NCI-H524 treated with DMSO at 0.1 percent for 48 hours (cell line): ENCODE measurements at regions not wholly inside any gene's neighbourhood (a gene's known extent, or its start where the extent isn't known, plus 50 kb on each side); places are given as distances from the start of the nearest gene placed in this dataset.

Experiments used
- DNase-seq: peaks from one replicate; lab custom pipeline; 2025; lab: John Stamatoyannopoulos, UW

DNA sequence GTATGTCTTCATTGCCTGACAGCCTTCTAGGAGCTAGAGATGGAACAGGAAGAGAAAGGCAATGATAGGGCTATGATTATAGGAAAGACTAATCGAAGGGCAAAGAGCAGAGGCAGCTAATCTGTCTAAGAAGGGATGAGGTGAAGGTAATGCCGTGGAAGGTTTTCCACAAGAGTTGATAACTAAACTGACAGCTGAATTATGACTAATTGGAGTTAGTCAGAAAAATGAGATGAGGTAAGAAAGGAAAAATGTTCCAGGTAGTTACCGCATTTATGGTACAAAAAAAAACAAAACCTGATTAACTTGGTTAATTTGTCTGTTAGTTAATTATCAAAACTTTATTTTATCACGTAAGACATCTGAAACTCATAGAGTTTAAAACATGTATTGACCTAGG, 260.3 kb downstream of the SLITRK6 start:
- DNase-seq, result no peak

DNA sequence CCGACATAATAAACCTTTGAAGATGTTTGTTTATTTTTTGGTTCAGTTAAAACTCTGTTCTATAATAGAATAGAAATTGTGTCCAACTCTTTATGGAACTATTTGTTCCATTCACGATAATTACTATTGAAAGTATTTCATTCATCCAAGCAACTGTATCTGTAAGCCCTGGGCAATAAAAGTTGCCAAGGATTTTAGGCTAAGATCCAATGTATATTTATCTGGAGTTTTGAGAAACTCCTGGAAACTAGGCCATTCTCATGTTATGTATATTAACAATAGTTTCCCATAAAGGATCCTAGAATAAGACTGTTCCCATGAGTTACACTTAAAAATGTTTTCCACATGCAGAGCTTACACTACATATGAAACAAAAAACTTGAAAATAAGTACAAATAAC, 261.6 kb downstream of the SLITRK6 start:
- DNase-seq, result no peak

DNA sequence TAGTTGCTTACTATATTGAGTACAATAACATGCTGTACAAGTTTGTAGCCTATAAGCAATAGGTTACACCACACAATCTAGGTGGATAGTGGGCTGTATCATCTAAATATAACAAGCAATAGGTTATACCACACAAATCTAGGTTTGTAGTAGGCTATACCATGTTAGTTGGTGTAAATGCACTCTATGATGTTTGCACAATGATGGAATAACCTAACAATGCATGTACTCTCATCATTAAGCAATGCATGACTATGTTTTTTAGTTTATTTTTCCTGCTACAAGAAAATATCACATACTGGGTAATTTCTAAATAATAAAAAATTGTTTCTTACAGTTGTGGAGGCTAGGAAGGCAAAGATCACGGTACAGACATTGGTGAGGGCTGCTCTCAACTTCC, 262.5 kb downstream of the SLITRK6 start:
- DNase-seq, result no peak

DNA sequence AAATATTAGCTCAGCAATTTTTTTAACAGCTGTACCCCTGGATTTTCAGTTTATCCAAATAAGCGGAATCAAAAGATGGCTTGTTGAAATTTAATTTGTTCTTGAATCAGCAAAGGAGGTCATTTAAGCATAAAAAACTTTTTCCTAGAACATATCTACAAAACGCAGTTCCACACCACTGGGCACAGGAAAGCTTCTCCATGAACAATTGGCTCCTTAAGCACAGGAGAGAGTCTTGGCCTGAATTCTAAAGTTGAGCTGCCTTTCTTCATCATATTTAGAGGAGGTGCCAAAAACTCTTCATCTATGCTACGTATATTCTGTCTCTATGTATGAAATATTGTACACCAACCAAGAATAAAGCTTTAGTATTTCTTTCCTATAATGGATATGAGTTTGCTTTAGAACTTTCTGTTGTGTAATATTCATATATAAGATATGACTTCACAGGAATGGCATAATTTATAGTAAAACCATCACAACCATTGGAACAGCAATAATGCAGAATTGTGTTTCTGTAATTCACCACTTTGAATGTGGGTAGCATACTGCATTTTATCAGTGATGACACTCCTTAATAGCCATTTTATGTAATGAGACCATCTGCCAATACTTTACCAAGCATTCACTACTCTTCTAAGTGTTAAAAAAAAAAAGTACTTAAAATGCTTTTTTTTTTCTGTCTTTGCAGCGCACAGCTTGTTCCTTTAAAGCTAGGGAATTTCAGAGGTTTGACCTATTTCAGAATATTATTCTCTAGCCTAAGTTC, 263.7 kb downstream of the SLITRK6 start:
- DNase-seq, result peak; percentile 59

- DNase-seq, result no peak
These were observed 265.3 kb downstream of the SLITRK6 start for GRCh38 chr13:85533911-85534310.

GRCh38 chr13:85529218-85529594, 270.0 kb downstream of the SLITRK6 start:
- no peak for DNase-seq

- no peak for DNase-seq
These were observed 270.6 kb downstream of the SLITRK6 start for GRCh38 chr13:85528491-85529217.

DNA sequence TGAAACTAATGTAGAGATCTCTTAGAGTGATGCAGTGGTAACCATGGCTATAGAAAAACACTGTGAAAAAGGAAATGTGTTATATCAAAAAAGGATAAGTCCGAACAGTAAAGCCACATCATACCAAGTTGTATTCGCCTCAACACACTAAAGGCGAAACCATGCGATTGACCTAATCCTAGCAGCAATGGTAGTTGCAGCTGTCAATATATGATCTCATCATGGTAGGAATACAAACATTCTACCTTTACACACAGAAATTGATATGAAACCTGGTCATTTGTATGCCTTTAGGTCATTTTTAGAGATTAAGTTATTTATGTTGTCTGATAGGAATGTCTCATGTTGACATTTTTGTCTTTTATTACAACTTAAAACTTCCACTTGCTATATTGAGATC, 271.9 kb downstream of the SLITRK6 start:
- no peak for DNase-seq

DNA sequence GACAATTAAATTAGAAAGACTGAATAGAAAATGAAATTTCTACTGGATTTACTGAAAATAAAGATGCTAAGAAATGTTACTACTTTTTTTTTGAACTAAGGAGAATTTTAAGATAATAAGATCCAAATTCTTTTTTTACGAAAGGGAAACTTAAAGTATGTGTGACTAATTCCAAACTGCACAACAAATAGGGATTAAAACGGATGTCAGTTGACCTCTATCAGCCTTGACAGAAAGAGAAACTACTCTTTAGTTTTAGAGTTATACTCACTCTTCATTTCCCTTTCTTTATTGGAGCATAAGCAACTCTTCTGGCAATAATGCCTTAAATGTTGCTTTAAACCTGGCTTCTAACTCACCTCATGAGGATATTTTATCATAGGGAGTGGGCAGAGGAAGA, 273.8 kb downstream of the SLITRK6 start:
- DNase-seq, result no peak

GRCh38 chr13:85521657-85522056, 277.6 kb downstream of the SLITRK6 start:
- DNase-seq, result no peak

GRCh38 chr13:85520445-85520844, 278.8 kb downstream of the SLITRK6 start:
- DNase-seq, result no peak

GRCh38 chr13:85519363-85519762, 279.9 kb downstream of the SLITRK6 start:
- DNase-seq, result no peak

- no peak for DNase-seq
These were observed 286.8 kb downstream of the SLITRK6 start for GRCh38 chr13:85512421-85512820.

- no peak for DNase-seq
These were observed 289.7 kb downstream of the SLITRK6 start for GRCh38 chr13:85509512-85509911.

DNA sequence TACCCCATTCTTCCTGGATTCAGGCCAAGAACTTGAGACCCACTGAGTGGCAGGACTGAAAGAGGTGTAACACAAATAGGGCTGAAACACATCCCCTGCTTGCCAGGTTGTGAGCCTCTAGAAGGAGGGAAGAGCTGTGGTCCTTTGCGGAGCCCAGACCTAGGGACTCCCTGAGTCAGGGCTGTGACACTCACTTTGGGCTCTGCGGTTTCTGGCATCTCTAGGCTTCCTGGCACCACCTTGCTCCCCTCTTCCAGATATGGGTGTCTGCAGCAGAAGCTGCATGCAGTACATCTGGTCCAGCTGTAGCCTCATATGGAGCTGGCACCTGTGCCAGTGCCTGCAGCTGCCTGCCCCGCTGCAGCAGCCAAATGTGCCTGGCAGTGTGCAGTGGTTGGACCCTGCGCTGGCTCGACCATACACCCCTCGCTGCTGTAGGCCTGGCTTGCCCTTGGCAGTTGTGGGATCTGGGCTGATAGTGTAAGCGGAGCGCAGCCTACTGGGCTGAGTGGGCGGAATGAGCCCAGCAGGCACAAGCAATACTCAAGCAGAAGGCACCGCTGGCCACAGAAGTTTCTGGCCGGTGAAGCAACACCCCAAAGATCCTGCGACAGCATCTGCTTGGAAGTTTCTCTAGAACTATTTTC, 290.4 kb downstream of the SLITRK6 start:
- no peak for DNase-seq

DNA sequence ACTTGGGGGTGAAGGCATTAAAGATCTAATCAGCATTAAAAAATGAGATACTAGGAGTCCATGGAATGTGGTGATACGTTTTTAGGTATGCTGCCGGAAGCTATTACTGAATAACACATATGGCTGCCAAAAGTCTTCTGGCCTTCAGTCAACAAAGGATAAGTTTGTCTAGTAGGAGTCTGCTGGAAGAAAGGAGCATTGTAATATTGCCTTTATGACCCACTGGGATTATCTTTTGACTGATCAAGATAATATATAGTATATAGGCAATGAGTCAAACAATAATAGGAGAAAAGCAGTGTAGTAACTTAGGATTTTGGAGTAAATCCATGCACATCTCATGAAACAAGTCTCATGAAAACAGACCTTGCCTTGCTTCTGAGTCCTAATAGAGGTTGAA, 295.4 kb downstream of the SLITRK6 start:
- no peak for DNase-seq

DNA sequence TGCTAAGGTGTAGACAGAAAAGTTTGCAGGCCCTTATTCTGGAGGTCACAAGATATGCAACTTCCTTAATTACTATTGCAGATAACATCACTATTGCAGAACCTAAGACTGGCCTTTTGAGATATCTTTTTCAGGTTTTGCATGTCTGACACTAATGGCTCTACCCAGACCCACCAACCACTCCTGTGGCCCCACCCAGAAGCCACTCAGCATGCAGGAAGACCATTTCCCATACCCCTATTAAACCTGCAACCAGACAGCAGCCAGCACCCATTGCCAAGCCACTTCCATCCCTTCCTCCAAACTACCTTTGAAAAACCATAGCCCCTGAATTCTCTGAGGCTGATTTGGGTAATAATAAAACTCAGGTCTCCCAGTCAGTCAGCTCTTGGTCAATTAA, 297.6 kb downstream of the SLITRK6 start:
- DNase-seq, result no peak

- no peak for DNase-seq
These were observed 298.4 kb downstream of the SLITRK6 start for GRCh38 chr13:85500696-85501256.

DNA sequence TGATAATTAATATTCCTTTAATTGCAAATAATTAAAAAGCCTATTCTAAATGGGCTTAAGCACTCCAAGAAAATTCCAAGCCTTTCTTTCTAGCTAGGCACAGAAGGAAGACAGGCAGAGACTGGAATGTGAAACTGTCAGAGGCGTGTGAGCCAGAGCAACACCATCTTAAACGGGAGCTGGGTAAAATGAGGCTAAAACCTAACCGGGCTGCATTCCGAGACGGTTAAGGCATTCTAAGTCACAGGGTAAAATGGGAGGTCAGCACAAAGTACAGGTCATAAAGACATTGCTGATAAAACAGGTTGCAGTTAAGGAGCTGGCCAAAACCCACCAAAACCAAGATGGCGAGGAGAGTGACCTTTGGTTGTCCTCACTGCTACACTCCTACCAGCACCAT, 300.4 kb downstream of the SLITRK6 start:
- no peak for DNase-seq

DNA sequence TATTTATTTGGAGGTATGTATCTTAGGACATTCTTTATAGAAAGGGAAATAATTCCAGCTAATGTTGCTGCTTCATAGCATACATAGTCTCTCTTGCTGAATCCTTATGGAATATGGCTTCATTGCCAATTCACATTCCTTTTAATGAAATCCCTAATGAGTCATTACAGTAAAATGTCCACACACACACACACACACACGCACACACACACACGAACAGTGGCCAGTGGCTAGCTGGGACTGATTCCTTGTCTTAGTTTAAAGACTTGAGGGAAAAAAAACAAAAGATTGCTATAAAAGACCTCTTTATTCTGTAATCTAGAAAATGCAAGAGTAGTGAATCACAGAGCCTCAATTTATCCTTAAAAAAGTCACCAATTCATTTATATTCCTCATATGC, 301.6 kb downstream of the SLITRK6 start:
- DNase-seq, result no peak

- no peak for DNase-seq
These were observed 306.9 kb downstream of the SLITRK6 start for GRCh38 chr13:85492283-85492682.

GRCh38 chr13:85486663-85487062, 312.6 kb downstream of the SLITRK6 start:
- no peak for DNase-seq

GRCh38 chr13:85473144-85473543, 326.1 kb downstream of the SLITRK6 start:
- no peak for DNase-seq
